SK-MEL-5 (cell line): ENCODE measurements at regions not wholly inside any gene's neighbourhood (a gene's known extent, or its start where the extent isn't known, plus 50 kb on each side); places are given as distances from the start of the nearest gene placed in this dataset.

ENCODE experiments used
- DNase-seq: peaks from one replicate; pipeline ENCODE4 v3.0.0-alpha.2; 2016; ENCODE audit warnings: low read depth, low spot score
- in situ Hi-C: cut with HindIII; loops from 2 replicates; pipeline ENCODE4 v1.10.0; 2016; ENCODE audit warnings: low sequenced_read_pairs, high pct_unique_total_duplicates, low pct_unique_long_range_greater_than_20kb

GRCh38 chr18:77478646-77479442, 229.2 kb downstream of the GALR1 start:
- peak; percentile 31 for DNase-seq
- in situ Hi-C loops: no loop called here

GRCh38 chr18:77481541-77481940, 231.9 kb downstream of the GALR1 start:
- no peak for DNase-seq
- in situ Hi-C loops: no loop called here

GRCh38 chr18:77482190-77483085, 232.8 kb downstream of the GALR1 start:
- DNase-seq: no peak
- in situ Hi-C loops: no loop called here

- no peak for DNase-seq
- in situ Hi-C loops: no loop called here
Measured at GRCh38 chr18:77486985-77487384, 237.3 kb downstream of the GALR1 start.

- in situ Hi-C loops: no loop called here
- DNase-seq: no peak
Measured at GRCh38 chr18:77487951-77488740, 238.5 kb downstream of the GALR1 start.

- in situ Hi-C loops: no loop called here
- no peak for DNase-seq
Measured at GRCh38 chr18:77495079-77495478, 245.4 kb downstream of the GALR1 start.

GRCh38 chr18:77495982-77496690, 246.5 kb downstream of the GALR1 start:
- in situ Hi-C loops: no loop called here
- no peak for DNase-seq

GRCh38 chr18:77501266-77501665, 251.6 kb downstream of the GALR1 start:
- in situ Hi-C loops: no loop called here
- DNase-seq: no peak

- in situ Hi-C loops: no loop called here
Measured at GRCh38 chr18:77505499-77505898, 255.9 kb downstream of the GALR1 start.

GRCh38 chr18:77512152-77512551, 262.5 kb downstream of the GALR1 start:
- in situ Hi-C loops: no loop called here
- DNase-seq: no peak

More at GRCh38 chr18:77505499-77505898, 255.9 kb downstream of the GALR1 start:
- DNase-seq: no peak

- in situ Hi-C loops: no loop called here
- DNase-seq: no peak
Measured at GRCh38 chr18:77517901-77518300, 268.3 kb downstream of the GALR1 start.

- in situ Hi-C loops: no loop called here
- DNase-seq: no peak
Measured at GRCh38 chr18:77520767-77521166, 271.1 kb downstream of the GALR1 start.

GRCh38 chr18:77522051-77522675, 272.5 kb downstream of the GALR1 start:
- DNase-seq: peak; percentile 53
- in situ Hi-C loops: no loop called here

- in situ Hi-C loops: no loop called here
- DNase-seq: no peak
Measured at GRCh38 chr18:77524909-77525308, 275.3 kb downstream of the GALR1 start.

- no peak for DNase-seq
- in situ Hi-C loops: no loop called here
Measured at GRCh38 chr18:77526962-77527361, 277.3 kb downstream of the GALR1 start.

- in situ Hi-C loops: no loop called here
Measured at GRCh38 chr18:77528872-77529271, 279.2 kb downstream of the GALR1 start.

More at GRCh38 chr18:77528872-77529271, 279.2 kb downstream of the GALR1 start:
- DNase-seq: no peak
